ENCODE measurements at regions not wholly inside any gene's neighbourhood (a gene's known extent, or its start where the extent isn't known, plus 50 kb on each side); places are given as distances from the start of the nearest gene placed in this dataset.

- TF ChIP-seq CTCF (IDR thresholded peaks at IDR 0.05 in 4 of 5, conservative IDR thresholded peaks at IDR 0.05 in 1 of 5) (no peak), POLR2A (IDR thresholded peaks at IDR 0.05) (no peak)
Measured at GRCh38 chr3:141425523-141426233, 57.4 kb downstream of the ZBTB38 start.

Data from gastrocnemius medialis (tissue), 4 donors.